DND-41 (cell line): ENCODE measurements at regions not wholly inside any gene's neighbourhood (a gene's known extent, or its start where the extent isn't known, plus 50 kb on each side); places are given as distances from the start of the nearest gene placed in this dataset.
A peak's percentile ranks its signal among the peaks of the same experiment; 100 is the strongest.
"Not testable (repeated sequence)": the region's sequence is repeated elsewhere in the genome, so short reads cannot be mapped to it uniquely, and the experiment has no call there.

ENCODE experiments used
- ATAC-seq: fragments of 200-7000 bp; cut with Tn5 transposase; 3 replicates; pipeline ENCODE4 v1.9.1; 2021; ENCODE audit warnings: low read depth; ENCODE audit not compliant: insufficient read depth
- DNase-seq: peaks from one replicate; pipeline ENCODE4 v3.0.0-alpha.2; 2020
- H2AFZ ChIP-seq: 2 replicates; pipeline ENCODE4 v1.6.0; 2012; ENCODE audit warnings: low read depth, low read length
- H3K27ac ChIP-seq: 2 replicates; pipeline ENCODE4 v1.5.1; 2012; ENCODE audit warnings: low read length, inconsistent platforms
- H3K27me3 ChIP-seq: fragments of 200-600 bp; sonication (generic); 2 replicates; pipeline ENCODE4 v1.6.0; 2012; ENCODE audit warnings: low read length, mild to moderate bottlenecking, inconsistent platforms; ENCODE audit not compliant: insufficient read depth, poor library complexity
- H3K36me3 ChIP-seq: 2 replicates; pipeline ENCODE4 v1.5.1; 2012; ENCODE audit warnings: low read length, inconsistent platforms; ENCODE audit not compliant: insufficient read depth
- H3K4me1 ChIP-seq: 2 replicates; pipeline ENCODE4 v1.5.1; 2012; ENCODE audit warnings: mild to moderate bottlenecking, low read length; ENCODE audit not compliant: insufficient read depth
- H3K4me2 ChIP-seq: 2 replicates; pipeline ENCODE4 v1.6.0; 2012; ENCODE audit warnings: mild to moderate bottlenecking, moderate library complexity, low read length, inconsistent platforms; ENCODE audit not compliant: insufficient read depth
- H3K4me3 ChIP-seq, 2 experiments: fragments of 200-600 bp in 1 of 2; shearing (Covaris generic) in 1 of 2; 2 replicates each; pipeline ENCODE4 v1.5.1; 2012 to 2016; ENCODE audit warnings: inconsistent platforms in 2 of 2, low read length in 2 of 2, mild to moderate bottlenecking in 2 of 2, low read depth in 1 of 2, moderate library complexity in 1 of 2
- H3K79me2 ChIP-seq: 2 replicates; pipeline ENCODE4 v1.6.0; 2012; ENCODE audit warnings: low read length, inconsistent platforms; ENCODE audit not compliant: insufficient read depth
- H3K9ac ChIP-seq: 2 replicates; pipeline ENCODE4 v1.6.0; 2012; ENCODE audit warnings: low read depth, mild to moderate bottlenecking, inconsistent platforms, low read length, moderate library complexity
- H3K9me3 ChIP-seq: 2 replicates; pipeline ENCODE4 v1.5.1; 2012; ENCODE audit warnings: low read length, moderate library complexity, mild to moderate bottlenecking, inconsistent platforms; ENCODE audit not compliant: insufficient read depth, severe bottlenecking
- H4K20me1 ChIP-seq: 2 replicates; pipeline ENCODE4 v1.6.0; 2012; ENCODE audit warnings: low read length; ENCODE audit not compliant: insufficient read depth
- EZH2 ChIP-seq: IDR thresholded peaks from 3 replicates; pipeline ENCODE4 v1.6.1; 2012; ENCODE audit warnings: borderline replicate concordance, low read depth, mild to moderate bottlenecking, moderate library complexity, low read length, inconsistent platforms; ENCODE audit not compliant: severe bottlenecking
- TF ChIP-seq, protein P1 (sequence below): IDR thresholded peaks from 2 replicates; pipeline ENCODE4 v1.5.1; 2012; ENCODE audit warnings: borderline replicate concordance, low read length, moderate library complexity, mild to moderate bottlenecking; ENCODE audit not compliant: poor library complexity, severe bottlenecking; ENCODE audit errors: extremely low read depth

DNA sequence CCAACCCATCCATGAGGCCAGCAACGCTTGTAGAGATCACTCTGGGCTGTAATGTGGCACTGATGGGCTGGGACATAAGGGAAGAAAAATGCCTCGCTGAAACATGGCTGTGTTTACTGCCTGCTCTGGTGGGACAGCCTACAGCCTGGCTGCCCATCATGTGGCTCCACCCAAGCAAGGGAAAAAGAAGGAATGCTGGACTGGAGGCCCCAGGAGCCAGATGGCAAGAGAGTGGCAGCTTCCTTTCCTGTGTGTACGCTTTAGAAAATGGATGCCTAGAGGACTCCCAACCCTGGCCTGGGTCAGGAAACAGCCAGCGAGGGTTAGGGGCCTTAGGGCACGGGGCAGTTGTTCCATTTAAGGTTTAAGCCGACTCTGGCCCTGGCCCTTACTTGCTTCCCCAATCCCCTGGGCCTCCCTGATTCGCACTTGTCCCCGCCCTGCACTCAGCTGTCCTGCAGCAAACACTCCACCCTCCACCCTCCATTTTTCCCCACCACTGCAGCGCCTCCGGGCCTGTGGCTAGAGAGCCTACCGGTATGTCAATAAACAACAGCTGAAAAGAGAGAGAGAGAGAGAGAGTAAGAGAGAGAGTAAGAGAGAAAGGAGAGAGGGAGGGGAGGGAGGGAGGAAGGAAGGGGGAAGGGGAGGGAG is 819.4 kb downstream of the SEMA5A start:
- peak; percentile 56 for DNase-seq
- H2AFZ ChIP-seq = peak overlapping the region; percentile 77

DNA sequence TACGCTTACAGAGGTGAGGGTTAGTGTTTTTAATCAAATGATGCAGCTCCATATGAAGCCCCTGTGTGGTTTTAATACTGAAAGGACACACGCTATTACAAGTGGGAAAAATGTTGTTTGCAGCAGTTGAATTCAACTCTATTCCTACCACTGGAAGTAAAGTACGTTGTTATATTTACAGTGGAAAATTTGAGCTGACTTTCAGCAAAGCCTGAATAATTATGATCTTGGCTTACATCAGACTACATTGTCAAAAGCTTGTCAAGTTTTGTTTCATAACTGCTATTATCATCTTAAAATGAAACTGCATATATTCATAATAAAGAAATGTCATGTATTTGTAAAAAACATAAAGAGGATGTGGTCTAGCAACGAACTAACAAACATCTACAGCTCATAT is 818.5 kb downstream of the SEMA5A start:
- DNase-seq (no peak), ATAC-seq (peak; percentile 30)
- TF ChIP-seq EZH2 = no peak
- TF ChIP-seq, protein P1, sequence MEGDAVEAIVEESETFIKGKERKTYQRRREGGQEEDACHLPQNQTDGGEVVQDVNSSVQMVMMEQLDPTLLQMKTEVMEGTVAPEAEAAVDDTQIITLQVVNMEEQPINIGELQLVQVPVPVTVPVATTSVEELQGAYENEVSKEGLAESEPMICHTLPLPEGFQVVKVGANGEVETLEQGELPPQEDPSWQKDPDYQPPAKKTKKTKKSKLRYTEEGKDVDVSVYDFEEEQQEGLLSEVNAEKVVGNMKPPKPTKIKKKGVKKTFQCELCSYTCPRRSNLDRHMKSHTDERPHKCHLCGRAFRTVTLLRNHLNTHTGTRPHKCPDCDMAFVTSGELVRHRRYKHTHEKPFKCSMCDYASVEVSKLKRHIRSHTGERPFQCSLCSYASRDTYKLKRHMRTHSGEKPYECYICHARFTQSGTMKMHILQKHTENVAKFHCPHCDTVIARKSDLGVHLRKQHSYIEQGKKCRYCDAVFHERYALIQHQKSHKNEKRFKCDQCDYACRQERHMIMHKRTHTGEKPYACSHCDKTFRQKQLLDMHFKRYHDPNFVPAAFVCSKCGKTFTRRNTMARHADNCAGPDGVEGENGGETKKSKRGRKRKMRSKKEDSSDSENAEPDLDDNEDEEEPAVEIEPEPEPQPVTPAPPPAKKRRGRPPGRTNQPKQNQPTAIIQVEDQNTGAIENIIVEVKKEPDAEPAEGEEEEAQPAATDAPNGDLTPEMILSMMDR = no peak
- peaks cover 6% of the 10 kb centered on the region for H3K9me3 ChIP-seq
- no peaks in the 10 kb centered on the region for H3K27me3 ChIP-seq
- H3K36me3 ChIP-seq = no peaks in the 10 kb centered on the region
- no peaks in the 10 kb centered on the region for H4K20me1 ChIP-seq
- peak overlapping the region in 1 of 2 experiments; percentile 38; a peak in 2 of 4 replicates for H3K4me3 ChIP-seq
- peak overlapping the region; percentile 56 for H3K9ac ChIP-seq
- peak overlapping the region; percentile 52 for H3K4me2 ChIP-seq
- peak overlapping the region; percentile 64 for H2AFZ ChIP-seq
- H3K79me2 ChIP-seq = no peaks in the 10 kb centered on the region
- peaks cover 57% of the 10 kb centered on the region for H3K4me1 ChIP-seq
- H3K27ac ChIP-seq = peak overlapping the region; percentile 93

More for the DNA sequence above, 819.4 kb downstream of the SEMA5A start:
- no peak for TF ChIP-seq EZH2
- no peaks in the 10 kb centered on the region for H3K36me3 ChIP-seq
- H4K20me1 ChIP-seq = no peaks in the 10 kb centered on the region
- peaks cover 57% of the 10 kb centered on the region for H3K4me1 ChIP-seq
- H3K27ac ChIP-seq = peak overlapping the region; percentile 93
- H3K9ac ChIP-seq = peak overlapping the region; percentile 56
- H3K9me3 ChIP-seq = peaks cover 6% of the 10 kb centered on the region
- no peaks in the 10 kb centered on the region for H3K79me2 ChIP-seq
- peak overlapping the region in 1 of 2 experiments; percentile 23; a peak in 1 of 4 replicates for H3K4me3 ChIP-seq
- no peaks in the 10 kb centered on the region for H3K27me3 ChIP-seq
- H3K4me2 ChIP-seq = peak overlapping the region; percentile 52
- ATAC-seq = peak; percentile 62

DNA sequence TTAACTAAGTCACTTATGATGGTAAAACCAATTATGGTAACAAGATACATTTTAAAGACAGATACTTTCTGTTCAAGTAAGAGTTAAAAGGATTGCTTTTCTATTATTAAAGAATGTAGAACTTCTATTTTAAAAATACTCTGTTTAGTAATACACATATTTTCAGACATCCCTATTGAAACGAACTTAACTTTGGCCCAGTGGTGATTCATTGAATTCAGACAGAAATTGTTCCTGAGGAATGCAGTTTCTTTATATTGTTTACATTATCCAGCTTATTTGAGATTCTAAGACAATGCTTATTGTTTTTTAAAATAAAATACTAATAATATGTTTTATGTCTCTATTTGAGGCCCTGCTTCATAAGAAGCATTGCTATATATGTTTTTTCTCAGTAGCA is 816.4 kb downstream of the SEMA5A start:
- Histone ChIP-seq H3K9ac (no peak overlapping the region), H3K36me3 (no peaks in the 10 kb centered on the region), H3K27me3 (no peaks in the 10 kb centered on the region), H3K9me3 (peaks cover 3% of the 10 kb centered on the region), H2AFZ (no peak overlapping the region), H3K4me3 (no peak overlapping the region), H3K4me2 (no peak overlapping the region), H3K27ac (no peak overlapping the region; the same call in 1 of the 2 replicates), H3K79me2 (no peaks in the 10 kb centered on the region), H4K20me1 (no peaks in the 10 kb centered on the region), H3K4me1 (peaks cover 43% of the 10 kb centered on the region)
- no peak for ATAC-seq
- DNase-seq = no peak
- TF ChIP-seq EZH2 = no peak
- TF ChIP-seq, protein P1 = no peak

DNA sequence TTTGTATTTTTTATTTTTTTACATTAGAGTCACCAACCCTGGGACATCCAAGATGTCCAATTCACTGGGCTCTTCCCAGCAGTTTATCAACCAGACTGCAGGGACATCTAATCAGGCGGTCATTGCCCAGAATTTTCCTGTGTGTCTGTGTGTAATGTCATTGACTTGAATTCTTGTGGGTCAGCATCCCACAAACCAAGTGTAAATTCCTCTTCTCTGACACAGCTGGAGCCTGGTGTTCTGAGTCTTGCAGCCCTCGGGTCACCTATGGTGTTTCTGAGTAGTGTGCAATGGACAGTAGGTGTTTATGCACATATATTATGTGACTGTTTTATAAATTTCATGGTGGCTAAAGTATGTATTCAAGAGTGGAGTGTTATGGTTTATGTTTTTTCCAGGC is 815.7 kb downstream of the SEMA5A start:
- no peaks in the 10 kb centered on the region for H3K27me3 ChIP-seq
- no peak overlapping the region for H2AFZ ChIP-seq
- H4K20me1 ChIP-seq = no peaks in the 10 kb centered on the region
- peaks cover 3% of the 10 kb centered on the region for H3K9me3 ChIP-seq
- peaks cover 42% of the 10 kb centered on the region for H3K4me1 ChIP-seq
- H3K4me2 ChIP-seq = no peak overlapping the region
- no peaks in the 10 kb centered on the region for H3K36me3 ChIP-seq
- no peak overlapping the region for H3K9ac ChIP-seq
- TF ChIP-seq, protein P1 = no peak
- TF ChIP-seq EZH2 = no peak
- peak overlapping the region; percentile 51 for H3K27ac ChIP-seq
- no peak overlapping the region for H3K4me3 ChIP-seq
- DNase-seq = no peak
- ATAC-seq = no peak
- no peaks in the 10 kb centered on the region for H3K79me2 ChIP-seq

DNA sequence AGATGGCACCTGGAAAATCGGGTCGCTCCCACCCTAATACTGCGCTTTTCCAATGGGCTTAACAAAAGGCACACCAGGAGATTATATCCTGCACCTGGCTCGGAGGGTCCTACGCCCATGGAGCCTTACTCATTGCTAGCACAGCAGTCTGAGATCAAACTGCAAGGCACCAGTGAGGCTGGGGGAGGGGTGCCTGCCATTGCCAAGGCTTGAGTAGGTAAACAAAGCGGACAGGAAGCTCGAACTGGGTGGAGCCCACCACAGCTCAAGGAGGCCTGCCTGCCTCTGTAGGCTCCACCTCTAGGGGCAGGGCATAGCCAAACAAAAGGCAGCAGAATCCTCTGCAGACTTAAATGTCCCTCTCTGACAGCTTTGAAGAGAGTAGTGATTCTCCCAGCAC is 814.8 kb downstream of the SEMA5A start:
- not testable (repeated sequence) for H3K79me2 ChIP-seq, H3K4me2 ChIP-seq, H3K27ac ChIP-seq, H3K4me3 ChIP-seq, ATAC-seq, H2AFZ ChIP-seq, H3K9ac ChIP-seq, H4K20me1 ChIP-seq, H3K36me3 ChIP-seq, H3K9me3 ChIP-seq, H3K27me3 ChIP-seq
- peak; percentile 27 for DNase-seq
- peaks cover 32% of the 10 kb centered on the region for H3K4me1 ChIP-seq
